Memory B cell (primary cell): ENCODE measurements at regions not wholly inside any gene's neighbourhood (a gene's known extent, or its start where the extent isn't known, plus 50 kb on each side); places are given as distances from the start of the nearest gene placed in this dataset.
"Not testable (repeated sequence)": the region's sequence is repeated elsewhere in the genome, so short reads cannot be mapped to it uniquely, and the experiment has no call there.

Experiments used
- ATAC-seq: fragments of 150-1000 bp; cut with Tn5 transposase; 2 replicates; pipeline ENCODE4 v1.10.0; 2021; ENCODE audit warnings: low read depth, mild to moderate bottlenecking, moderate library complexity
- DNase-seq, 2 donors: peaks; one replicate each; pipeline ENCODE4 v3.0.0; 2022; ENCODE audit warnings: low spot score in 2 of 2
- H3K27ac Mint-ChIP-seq: one replicate; pipeline ENCODE4 v1.8.0; 2022; ENCODE audit warnings: mild to moderate bottlenecking, moderate library complexity, mixed read lengths
- H3K27me3 Mint-ChIP-seq: one replicate; pipeline ENCODE4 v1.8.0; 2022; ENCODE audit warnings: mixed read lengths
- H3K36me3 Mint-ChIP-seq: one replicate; pipeline ENCODE4 v1.8.0; 2022; ENCODE audit warnings: mild to moderate bottlenecking, mixed read lengths
- H3K4me1 Mint-ChIP-seq: one replicate; pipeline ENCODE4 v1.8.0; 2022; ENCODE audit warnings: mixed read lengths
- H3K4me3 Mint-ChIP-seq: one replicate; pipeline ENCODE4 v1.8.0; 2022; ENCODE audit warnings: mild to moderate bottlenecking, moderate library complexity, mixed read lengths
- H3K9me3 Mint-ChIP-seq: one replicate; pipeline ENCODE4 v1.8.0; 2022; ENCODE audit warnings: mixed read lengths

GRCh38 chr15:100726421-100727190, 124.2 kb downstream of the ASB7 start:
- ATAC-seq (no peak), DNase-seq (no peak)
- peaks cover 7% of the 10 kb centered on the region for H3K27me3 Mint-ChIP-seq

GRCh38 chr15:100727291-100727851, 125.0 kb downstream of the ASB7 start:
- ATAC-seq = no peak
- Mint-ChIP-seq H3K9me3 (no peaks in the 10 kb centered on the region), H3K27me3 (peaks cover 7% of the 10 kb centered on the region), H3K4me3 (no peak overlapping the region), H3K4me1 (no peaks in the 10 kb centered on the region), H3K27ac (no peak overlapping the region), H3K36me3 (no peaks in the 10 kb centered on the region)
- no peak for DNase-seq

More at GRCh38 chr15:100726421-100727190, 124.2 kb downstream of the ASB7 start:
- H3K36me3 Mint-ChIP-seq = no peaks in the 10 kb centered on the region
- H3K4me1 Mint-ChIP-seq = no peaks in the 10 kb centered on the region
- no peaks in the 10 kb centered on the region for H3K9me3 Mint-ChIP-seq
- H3K4me3 Mint-ChIP-seq = no peak overlapping the region
- no peak overlapping the region for H3K27ac Mint-ChIP-seq

- no peak for ATAC-seq
- Mint-ChIP-seq H3K4me3 (no peak overlapping the region), H3K27ac (no peak overlapping the region), H3K36me3 (no peaks in the 10 kb centered on the region), H3K27me3 (peaks cover 5% of the 10 kb centered on the region), H3K4me1 (no peaks in the 10 kb centered on the region), H3K9me3 (no peaks in the 10 kb centered on the region)
- DNase-seq = no peak
Measured at GRCh38 chr15:100728371-100729201, 126.2 kb downstream of the ASB7 start.

- Mint-ChIP-seq H3K27me3 (peaks cover 5% of the 10 kb centered on the region), H3K4me3 (no peak overlapping the region), H3K4me1 (no peaks in the 10 kb centered on the region), H3K27ac (no peak overlapping the region), H3K9me3 (peaks cover 2% of the 10 kb centered on the region), H3K36me3 (no peaks in the 10 kb centered on the region)
- no peak for ATAC-seq
- no peak for DNase-seq
Measured at GRCh38 chr15:100729461-100729860, 127.1 kb downstream of the ASB7 start.

- no peak for DNase-seq
- Mint-ChIP-seq H3K27me3 (peaks cover 5% of the 10 kb centered on the region), H3K36me3 (no peaks in the 10 kb centered on the region), H3K4me3 (no peak overlapping the region), H3K9me3 (peaks cover 2% of the 10 kb centered on the region), H3K4me1 (no peaks in the 10 kb centered on the region), H3K27ac (no peak overlapping the region)
- ATAC-seq = no peak
Measured at GRCh38 chr15:100730129-100730528, 127.7 kb downstream of the ASB7 start.

- peaks cover 2% of the 10 kb centered on the region for H3K9me3 Mint-ChIP-seq
- no peak overlapping the region for H3K27ac Mint-ChIP-seq
- H3K4me1 Mint-ChIP-seq = no peaks in the 10 kb centered on the region
- no peaks in the 10 kb centered on the region for H3K36me3 Mint-ChIP-seq
- peaks cover 5% of the 10 kb centered on the region for H3K27me3 Mint-ChIP-seq
- no peak for ATAC-seq
- H3K4me3 Mint-ChIP-seq = no peak overlapping the region
- DNase-seq = no peak
Measured at GRCh38 chr15:100730655-100731266, 128.4 kb downstream of the ASB7 start.

GRCh38 chr15:100731267-100732152, 129.1 kb downstream of the ASB7 start:
- no peaks in the 10 kb centered on the region for H3K36me3 Mint-ChIP-seq
- peaks cover 5% of the 10 kb centered on the region for H3K27me3 Mint-ChIP-seq
- H3K27ac Mint-ChIP-seq = no peak overlapping the region
- H3K4me1 Mint-ChIP-seq = no peaks in the 10 kb centered on the region
- DNase-seq (no peak), ATAC-seq (no peak)
- H3K4me3 Mint-ChIP-seq = no peak overlapping the region
- peaks cover 2% of the 10 kb centered on the region for H3K9me3 Mint-ChIP-seq

GRCh38 chr15:100732211-100733055, 130.0 kb downstream of the ASB7 start:
- DNase-seq (no peak), ATAC-seq (no peak)
- Mint-ChIP-seq H3K4me1 (no peaks in the 10 kb centered on the region), H3K9me3 (peaks cover 2% of the 10 kb centered on the region), H3K27me3 (peaks cover 4% of the 10 kb centered on the region), H3K27ac (no peak overlapping the region), H3K36me3 (no peaks in the 10 kb centered on the region), H3K4me3 (no peak overlapping the region)

GRCh38 chr15:100733101-100733842, 130.9 kb downstream of the ASB7 start:
- no peak for DNase-seq
- no peak overlapping the region for H3K27ac Mint-ChIP-seq
- H3K27me3 Mint-ChIP-seq = peaks cover 4% of the 10 kb centered on the region

GRCh38 chr15:100733843-100734185, 131.4 kb downstream of the ASB7 start:
- DNase-seq, H3K36me3 Mint-ChIP-seq, H3K4me1 Mint-ChIP-seq, H3K4me3 Mint-ChIP-seq, H3K27me3 Mint-ChIP-seq, H3K9me3 Mint-ChIP-seq, H3K27ac Mint-ChIP-seq, ATAC-seq: not testable (repeated sequence)

More at GRCh38 chr15:100733101-100733842, 130.9 kb downstream of the ASB7 start:
- H3K36me3 Mint-ChIP-seq = no peaks in the 10 kb centered on the region
- H3K4me1 Mint-ChIP-seq = no peaks in the 10 kb centered on the region
- ATAC-seq = no peak
- no peak overlapping the region for H3K4me3 Mint-ChIP-seq
- H3K9me3 Mint-ChIP-seq = peaks cover 2% of the 10 kb centered on the region

GRCh38 chr15:100734586-100734985, 132.2 kb downstream of the ASB7 start:
- Mint-ChIP-seq H3K4me1 (no peaks in the 10 kb centered on the region), H3K36me3 (no peaks in the 10 kb centered on the region), H3K27me3 (peaks cover 1% of the 10 kb centered on the region), H3K4me3 (no peak overlapping the region), H3K27ac (no peak overlapping the region), H3K9me3 (peaks cover 2% of the 10 kb centered on the region)
- no peak for DNase-seq
- no peak for ATAC-seq
